Colon (tissue), 2 donors: ENCODE measurements at regions not wholly inside any gene's neighbourhood (a gene's known extent, or its start where the extent isn't known, plus 50 kb on each side); places are given as distances from the start of the nearest gene placed in this dataset.

Experiments used
- FAIRE-seq: peaks from 2 replicates; lab custom pipeline; 2012; peaks lifted over from hg19 to GRCh38; lab: Jason Lieb, UNC
- donor health status: control.
- donor health status: control.

DNA sequence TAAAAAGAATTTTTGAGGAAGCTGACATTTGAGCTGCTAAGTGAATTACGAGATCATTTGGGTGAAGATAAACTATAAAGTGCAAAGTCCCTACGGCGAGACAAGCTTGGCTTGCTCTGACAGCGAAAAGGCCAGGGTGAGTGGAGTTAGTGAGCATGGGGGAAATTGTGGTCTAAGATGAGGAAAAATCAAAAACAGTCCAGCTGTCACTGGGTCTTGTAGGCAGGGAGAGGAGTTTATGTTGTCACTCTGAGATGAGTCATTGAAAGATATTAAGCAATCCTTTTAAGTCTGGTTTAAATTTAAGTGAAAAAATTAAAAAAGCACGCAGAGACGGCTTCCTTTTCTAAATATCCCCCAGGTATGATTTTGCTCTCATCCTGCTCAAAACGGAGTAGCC, 601.9 kb downstream of the MRPL39 start:
- FAIRE-seq: no peak

DNA sequence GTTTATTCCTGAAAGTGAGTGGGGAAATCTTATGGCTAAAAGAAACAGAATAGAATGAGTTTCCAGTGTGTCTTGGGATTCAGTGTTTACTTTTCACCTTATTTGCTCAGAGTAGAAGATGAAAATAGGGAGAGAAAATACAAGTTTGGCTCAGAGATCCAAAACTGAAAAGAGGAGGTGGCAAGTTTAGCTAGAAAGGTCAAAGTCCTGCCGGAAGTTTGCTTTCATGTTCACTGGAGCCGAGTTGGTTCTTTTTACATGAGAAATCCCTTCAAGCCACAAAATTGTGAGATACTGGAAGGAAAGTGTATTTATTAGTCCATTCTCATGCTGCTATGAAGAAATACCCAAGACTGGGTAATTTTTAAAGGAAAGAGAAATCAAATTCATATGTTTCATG, 604.6 kb downstream of the MRPL39 start:
- no peak for FAIRE-seq

DNA sequence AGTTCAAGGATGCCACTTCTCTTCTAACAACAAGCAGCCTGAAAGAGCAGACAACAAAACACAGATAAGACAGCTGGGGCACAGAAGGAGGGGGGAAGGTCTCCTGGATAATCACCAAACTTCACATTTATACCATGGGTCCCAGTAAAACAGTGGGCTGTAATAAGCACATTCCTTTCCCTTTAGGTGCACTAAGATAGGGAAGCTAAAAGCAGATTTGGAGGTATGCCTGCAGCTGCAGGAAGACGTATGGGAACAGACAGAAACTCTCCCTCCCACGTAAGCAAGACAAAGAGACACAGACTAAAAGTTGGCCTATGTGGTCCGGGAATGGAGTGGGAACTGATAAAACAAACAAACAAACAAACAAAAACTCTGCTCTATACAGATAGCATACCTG, 612.1 kb downstream of the MRPL39 start:
- FAIRE-seq: no peak

DNA sequence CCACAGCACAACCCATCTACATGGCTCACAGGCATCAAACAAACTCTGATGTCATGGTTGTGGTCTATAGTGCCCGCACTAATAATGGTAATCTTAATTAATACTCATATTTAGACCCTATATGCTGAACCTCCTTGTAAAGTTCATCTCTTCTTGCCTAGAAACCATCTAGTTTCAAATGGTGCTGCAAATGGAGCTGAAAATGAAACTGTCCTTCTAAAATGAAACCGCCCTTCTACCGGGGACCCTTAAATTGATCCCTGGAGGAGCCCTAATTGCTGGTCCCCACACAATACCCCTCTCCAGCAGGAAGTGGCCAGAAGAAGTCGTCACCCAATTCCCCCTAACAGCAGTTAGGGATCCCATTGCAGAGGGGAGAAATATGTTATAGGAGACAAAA, 612.6 kb downstream of the MRPL39 start:
- no peak for FAIRE-seq

DNA sequence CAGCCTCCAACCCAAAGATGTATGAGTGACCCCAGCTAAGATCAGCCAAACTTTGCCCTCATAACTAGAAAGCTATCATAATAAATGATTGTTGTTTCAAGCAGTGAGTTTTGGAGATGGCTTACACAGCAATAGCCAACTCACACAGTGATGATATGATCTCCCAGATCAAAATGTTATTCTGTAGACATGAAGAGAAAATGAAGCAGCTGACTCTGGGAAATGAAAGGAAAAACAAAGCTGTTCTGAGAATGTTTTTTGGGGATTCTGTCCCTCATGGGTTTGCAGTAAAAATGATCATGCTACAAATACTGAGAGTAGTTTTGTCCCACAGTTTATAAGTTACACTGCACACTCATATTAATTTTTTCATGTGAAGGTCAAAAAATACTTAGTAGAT, 617.8 kb downstream of the MRPL39 start:
- no peak for FAIRE-seq

DNA sequence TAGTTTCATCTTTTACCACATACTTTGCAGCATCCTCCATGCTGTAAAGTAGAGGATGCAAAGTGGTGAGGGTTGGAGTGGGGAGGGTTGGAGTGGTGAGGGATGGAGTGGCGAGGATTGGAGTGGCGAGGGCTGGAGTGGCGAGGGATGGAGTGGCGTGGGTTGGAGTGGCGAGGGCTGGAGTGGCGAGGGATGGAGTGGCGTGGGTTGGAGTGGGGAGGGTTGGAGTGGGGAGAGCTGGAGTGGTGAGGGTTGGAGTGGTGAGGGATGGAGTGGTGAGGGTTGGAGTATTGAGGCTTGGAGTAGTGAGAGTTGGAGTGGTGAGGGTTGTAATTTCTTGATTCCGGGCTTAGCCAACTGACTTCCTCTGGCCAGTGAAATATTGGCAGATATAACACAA, 618.3 kb downstream of the MRPL39 start:
- FAIRE-seq: no peak

DNA sequence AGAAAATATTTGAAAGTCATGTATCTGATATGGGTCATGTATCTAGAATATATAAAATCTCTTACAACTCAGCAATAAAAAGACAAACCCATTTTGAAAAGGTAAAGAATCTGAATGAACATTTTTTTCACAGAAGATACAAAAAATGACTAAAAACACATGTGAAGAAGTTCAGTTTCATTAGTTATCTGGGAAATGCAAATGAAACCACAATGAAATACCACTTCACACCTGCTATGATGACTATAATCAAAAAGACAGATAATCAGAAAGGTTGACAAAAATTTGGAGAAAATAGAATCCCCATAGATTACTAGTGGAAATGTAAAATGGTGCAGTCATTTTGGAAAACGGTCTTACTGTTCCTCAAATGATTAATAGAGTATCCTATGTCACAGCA, 631.0 kb downstream of the MRPL39 start:
- FAIRE-seq: no peak

DNA sequence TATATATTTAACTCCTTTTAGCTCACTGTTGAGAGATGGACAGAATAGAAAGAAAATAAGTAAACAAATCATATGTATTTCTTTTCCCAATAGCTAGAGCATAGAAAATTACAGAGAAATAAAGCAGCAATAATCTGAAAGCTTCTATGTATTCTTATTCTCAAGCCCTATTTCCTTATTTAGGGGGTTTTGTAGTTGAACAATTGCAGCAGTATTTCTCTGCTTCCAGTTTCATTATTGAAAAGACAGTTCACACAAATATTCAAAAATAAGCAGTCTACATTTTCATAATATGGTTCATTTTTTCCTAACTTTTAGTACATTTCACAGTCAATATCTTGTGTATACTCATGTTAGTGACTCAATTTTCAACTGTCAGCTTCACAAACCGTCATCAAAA, 638.2 kb downstream of the MRPL39 start:
- FAIRE-seq: no peak

DNA sequence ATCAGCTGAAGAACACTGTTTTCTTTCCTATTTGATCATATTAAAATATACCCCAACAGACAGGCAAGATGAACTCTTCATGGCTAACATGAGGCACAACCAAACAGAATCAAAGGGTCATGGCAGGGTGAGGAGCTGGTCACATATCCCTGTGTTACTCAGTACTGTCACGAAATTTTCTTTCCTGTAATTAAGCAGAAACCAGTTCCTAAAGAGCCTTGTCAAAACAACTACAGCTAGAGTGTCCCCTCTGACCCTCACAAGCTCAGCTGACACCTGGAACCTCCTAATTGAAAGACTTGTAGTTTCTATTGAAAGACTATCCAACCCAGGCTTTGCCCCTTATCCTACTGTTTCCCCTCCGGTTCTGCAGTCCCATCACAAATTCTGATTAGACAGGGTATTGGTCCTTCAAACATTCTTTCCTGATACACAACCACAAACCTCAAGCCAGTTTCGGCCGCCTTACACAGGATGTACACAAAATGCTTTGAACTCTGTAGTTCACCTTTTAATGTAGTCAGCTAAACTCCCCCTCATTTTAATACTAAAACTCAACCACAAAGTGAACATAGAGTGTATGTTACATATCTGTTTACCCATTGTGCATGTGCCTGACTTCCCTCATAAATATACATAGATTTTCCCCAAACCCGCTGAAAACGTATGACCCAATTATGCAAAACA, 651.9 kb downstream of the MRPL39 start:
- no peak for FAIRE-seq

DNA sequence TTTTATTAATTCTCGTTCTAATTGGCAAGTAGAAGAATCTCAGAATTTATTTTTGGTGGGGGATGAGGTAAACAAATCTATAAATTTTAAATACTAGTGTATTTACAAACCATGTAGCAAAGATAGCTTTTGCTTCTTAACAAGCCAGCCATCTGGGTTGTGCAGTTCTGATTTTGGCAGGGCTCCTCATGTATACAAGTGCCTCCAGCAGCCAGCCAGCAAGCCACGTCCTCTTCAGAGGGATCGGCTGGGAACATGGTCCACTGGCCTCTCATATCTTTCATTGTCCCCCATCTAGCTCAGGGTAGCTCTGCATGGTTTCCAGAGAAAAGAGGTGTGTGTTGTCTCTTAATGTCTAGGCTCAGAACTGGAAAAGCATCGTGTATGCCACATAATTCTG, 659.1 kb downstream of the MRPL39 start:
- no peak for FAIRE-seq

DNA sequence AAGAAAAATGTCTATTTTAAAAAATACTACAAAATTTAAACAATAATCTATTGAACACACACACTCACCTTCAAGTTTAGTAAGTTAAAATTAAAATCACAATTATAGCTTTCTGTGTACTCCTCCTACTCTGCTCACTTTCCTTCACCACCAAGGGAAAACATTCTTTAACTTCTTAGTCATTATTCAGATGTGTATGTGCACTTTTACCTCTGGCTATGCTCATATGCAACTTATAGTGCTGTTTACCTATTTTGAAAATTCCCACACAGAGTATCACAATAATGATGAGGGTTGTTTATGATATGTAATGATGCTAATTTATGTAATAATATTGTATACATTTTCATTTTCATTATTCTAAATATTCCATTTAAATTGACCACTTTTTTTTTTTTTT, 661.4 kb downstream of the MRPL39 start:
- FAIRE-seq: no peak

DNA sequence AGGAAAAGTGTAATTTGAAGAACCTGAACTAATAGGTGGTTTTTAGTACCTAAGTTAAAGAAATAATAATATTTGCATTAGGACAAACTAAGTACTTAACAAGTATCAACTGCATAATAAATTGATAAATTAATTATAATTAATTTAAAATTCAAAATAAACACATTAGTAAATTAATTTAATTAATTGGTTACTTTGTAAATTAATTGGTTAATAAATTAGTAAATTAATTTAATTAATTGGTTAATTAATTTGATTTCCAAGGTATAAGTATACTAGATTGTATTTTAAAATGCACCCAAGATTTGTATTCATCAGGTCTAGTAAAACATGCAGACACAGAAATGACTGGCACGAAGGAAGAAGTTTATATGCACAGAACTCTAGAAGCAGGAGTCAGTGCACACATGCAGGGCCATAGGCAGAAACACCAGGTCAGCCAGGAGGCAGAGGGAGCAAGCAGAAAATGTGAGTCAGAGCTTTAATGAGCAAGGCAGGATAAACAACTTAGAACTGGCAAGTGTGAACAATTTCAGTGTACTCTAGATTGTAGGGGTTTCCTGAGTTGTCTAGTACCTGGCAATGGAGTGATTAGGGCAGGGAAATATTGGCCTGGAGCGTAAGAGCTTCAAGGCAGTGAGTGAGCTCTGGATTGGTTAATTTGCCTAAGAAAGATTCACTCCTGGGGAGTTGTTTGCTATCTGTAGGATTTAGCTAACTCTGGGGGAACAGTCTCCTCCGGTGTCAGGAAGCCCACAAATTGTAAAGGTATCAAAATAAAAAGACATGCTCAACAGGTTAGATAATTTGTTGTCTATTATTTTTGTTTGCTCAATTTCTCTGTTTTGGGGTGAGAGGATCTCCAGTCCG, 665.7 kb downstream of the MRPL39 start:
- peak; percentile 90 for FAIRE-seq

DNA sequence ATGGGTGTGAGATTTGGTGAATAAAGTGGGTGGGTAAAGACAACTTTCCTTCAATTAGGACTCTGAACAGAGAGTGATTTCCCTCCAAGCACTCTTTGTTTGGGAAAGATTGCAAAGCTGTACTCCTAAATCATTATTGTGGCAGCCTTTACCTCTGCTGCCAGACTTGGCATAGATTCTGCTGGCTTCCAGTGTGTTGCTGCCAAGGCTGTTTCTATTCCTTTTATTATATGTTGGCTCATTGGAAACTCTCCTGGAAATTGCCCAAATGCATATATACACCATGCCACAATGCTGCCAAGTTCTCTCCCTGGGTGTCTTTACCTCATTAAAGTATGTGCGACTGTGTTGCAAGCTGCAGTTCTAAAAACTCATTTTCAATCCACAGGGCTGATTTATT, 668.0 kb downstream of the MRPL39 start:
- no peak for FAIRE-seq

DNA sequence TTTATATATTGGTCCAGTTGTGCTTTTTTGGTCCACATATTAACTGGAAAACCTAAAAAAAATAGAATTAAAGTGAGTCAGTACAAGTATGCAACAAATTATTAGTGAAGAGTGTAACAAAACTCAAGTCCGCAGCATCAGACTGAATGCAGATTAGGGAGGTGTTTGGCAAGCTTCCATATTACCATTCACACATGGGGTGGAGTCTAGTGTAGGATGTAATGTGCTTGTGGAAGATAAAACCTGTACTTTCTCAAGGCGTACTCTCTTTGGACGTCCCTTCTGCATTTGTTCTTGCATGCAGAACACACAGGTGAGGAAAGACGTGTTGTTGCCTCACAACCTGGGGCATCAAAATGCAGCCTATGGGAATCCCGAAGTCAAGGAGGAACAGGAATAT, 668.7 kb downstream of the MRPL39 start:
- no peak for FAIRE-seq

DNA sequence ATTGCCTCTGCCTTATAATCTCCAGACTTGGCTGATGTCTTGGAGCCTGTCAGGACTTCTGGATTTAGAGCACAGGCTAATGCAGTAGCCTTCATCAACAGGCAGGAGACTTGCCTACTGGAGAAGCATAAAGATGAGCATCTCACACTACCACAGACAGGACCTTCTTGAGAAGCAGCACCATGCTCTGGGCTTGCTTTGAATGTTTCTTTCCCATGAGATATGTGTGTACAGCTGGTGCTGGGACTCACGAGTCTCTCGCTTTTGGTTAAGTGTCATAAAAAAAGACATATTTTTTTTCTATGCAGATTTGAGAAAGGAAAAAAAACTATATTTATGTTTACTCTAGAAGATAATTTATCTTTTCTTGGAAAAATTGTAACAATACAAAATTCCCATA, 671.3 kb downstream of the MRPL39 start:
- FAIRE-seq: no peak

DNA sequence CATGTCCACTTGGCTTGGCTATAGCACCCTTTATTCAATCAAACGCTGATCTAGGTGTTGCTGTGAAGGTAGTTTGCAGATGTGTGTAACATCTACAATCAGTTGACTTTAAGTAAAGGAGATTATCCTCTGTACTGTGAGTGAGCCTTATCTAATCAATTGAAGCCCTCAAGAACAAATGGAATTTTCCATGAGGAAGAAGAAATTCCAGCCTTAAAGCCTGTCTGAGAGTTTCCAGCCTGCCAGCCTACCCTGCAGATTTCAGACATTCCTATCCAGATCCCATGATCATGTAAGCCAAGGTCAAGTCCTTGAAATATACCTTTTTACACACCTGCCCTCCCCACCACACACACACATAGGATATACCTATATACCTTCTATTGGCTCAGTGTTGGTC, 696.7 kb downstream of the MRPL39 start:
- FAIRE-seq: no peak

DNA sequence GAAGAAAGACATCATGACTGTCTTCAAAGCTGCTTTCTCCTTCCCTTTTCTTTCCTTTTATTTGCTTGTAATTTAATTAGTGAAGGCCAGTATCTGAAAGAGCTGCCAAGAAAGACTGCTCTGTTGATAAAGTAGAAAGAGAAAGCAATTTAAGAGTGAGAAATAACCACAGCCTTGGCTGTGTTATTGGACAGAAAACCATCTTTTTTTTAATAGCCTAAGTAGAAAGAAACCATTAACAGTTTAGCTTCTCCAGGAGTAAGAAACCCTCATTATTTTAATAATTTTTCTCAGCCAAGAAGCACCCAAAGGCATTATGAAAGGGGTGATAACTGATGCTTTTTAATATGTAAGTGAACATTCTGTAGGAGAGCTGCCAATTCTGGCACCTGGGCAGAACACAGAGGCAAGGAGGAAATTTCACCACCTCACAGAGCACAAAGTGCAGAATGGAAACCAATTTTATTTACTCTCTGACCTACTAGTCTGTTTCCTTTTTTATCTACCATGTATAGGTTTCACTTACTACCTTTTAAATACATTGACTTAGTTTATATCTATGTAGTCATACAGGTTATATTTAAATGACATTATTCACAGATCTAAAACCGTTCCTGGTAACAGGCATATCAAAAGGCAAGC, 703.2 kb downstream of the MRPL39 start:
- FAIRE-seq: no peak

DNA sequence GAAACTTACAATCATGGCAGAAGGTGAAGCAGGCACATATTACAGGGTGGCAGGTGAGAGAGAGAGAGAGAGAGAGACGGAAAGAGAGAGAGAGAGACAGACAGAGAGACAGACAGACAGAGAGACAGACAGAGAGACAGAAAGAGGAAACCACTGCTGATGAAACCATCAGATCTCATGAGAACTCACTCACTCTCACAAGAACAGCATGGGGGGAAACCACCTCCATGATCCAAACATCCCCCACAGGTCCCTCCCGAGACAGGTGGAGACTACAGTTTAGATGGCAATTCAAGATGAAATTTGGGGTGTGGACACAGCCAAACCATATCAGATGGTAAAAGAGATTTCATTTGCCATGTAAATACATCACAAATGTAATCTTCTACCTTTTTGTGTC, 708.1 kb downstream of the MRPL39 start:
- no peak for FAIRE-seq

DNA sequence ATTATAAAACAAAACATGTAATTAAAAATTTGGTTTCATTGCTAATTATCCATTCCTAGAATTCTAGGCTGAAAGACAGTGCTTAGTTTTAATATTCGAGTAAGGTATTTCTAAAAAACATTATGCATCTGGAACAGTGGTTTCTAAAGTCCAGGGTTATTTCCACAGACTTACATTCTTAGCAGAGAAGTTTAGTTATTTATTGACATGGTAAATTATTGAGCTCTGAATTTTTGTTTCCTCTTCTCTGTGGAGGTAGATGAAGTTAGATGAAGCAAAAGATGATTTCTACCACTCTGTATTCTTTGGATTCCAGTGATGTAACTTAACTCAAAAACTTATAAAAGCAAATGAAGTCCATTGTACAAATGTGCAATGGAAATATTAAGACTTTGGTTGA, 709.4 kb downstream of the MRPL39 start:
- no peak for FAIRE-seq

DNA sequence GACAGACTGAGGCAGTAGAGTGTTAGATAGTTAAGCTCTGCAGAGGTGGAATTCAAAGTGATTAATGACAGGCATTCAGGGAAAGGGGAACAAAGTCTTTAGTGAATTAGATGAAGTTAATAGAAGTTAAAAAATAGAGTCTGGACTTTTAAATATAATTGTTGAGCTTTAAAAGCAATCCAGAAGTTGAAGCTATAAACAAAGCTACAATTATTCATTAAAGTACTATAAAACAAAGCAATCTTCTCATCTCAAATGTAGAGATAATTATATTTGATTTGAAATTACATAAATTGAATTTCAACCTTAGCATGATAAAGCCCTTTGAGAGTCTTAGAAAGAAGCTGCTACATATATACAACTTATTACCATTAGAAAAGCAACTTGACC, 710.6 kb downstream of the MRPL39 start:
- FAIRE-seq: no peak

DNA sequence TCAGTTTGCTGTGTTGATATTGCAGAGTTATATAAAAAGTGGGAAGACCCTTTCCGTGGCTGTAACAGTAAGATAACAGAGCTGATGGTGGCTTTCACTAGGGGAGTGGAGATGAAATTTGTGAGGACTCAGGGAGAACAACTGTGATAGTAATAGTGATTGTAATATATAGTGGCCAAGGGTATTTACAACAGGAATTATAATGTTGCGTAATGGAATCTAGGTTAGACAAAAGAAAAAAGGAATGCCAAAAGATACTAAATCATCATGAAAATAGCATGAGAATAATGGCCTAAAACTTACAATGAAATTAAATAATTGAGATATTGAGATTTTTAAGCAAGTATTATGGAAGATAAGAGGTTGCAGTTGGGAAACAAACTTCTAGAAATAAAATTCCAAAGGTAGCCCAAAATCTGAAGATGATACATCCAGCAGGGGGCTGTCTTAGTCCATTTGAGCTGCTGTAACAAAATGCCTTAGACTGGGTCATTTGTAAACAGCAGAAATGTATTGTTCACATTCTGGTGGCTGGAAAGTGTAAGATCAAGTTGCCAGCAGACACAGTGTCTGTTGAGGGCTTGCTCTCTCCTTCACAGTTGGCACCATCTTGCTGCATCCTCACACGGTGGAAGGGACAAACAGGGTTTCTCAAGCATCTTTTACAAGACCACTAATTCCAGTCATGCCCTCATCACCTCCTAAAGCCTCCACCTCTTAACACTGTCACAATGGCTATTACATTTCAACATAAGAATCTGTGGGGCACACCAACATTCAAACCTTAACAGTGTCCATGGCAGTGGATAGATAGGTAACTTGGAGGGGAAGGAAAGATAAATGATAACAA, 711.2 kb downstream of the MRPL39 start:
- no peak for FAIRE-seq

DNA sequence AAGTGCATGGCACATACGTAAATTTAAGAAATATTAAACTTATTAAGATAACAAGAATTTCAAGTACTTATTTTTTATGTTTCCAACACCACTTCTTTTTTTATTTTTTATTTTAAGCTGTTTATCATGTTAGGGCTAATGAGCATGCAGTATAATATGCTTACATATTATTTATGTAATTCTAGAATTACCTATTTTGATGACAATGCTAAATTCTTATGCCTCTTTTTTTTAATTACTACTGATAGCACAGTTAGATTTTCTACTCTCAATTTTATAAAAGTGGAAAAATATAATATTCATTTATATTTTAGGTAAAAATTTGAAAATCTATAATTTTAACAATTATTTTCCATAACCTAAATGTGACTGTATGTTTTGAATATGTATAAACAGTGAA, 713.0 kb downstream of the MRPL39 start:
- FAIRE-seq: peak; percentile 66
